ENCODE measurements at regions not wholly inside any gene's neighbourhood (a gene's known extent, or its start where the extent isn't known, plus 50 kb on each side); places are given as distances from the start of the nearest gene placed in this dataset.

DNA sequence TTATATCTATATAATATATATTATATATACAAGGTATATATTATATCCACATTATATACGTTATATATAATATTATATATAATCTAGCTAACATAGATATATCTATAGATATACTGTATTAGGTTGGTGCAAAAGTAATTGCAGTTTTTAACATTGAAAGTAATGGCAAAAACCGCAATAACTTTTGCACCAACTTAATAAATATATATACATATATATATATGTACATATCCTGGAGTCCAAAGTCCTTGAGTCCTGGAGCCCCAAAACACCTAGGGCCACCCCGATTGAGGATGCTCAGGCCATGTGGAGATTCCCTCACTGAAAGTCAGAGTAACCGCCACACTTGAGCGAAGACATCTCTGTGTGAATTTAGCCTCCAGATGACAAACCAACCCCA lies 408.2 kb upstream of the AUTS2 start:
- Mint-ChIP-seq H3K9me3 (peaks cover 66% of the 10 kb centered on the region), H3K4me3 (ENCODE audit: low read depth) (no peak overlapping the region), H3K27ac (no peak overlapping the region), H3K4me1 (ENCODE audit: low read depth) (no peaks in the 10 kb centered on the region), H3K27me3 (ENCODE audit: low read depth) (no peaks in the 10 kb centered on the region), H3K36me3 (ENCODE audit: low read depth) (no peaks in the 10 kb centered on the region)
- DNase-seq (ENCODE audit: low spot score), result no peak
- intact Hi-C loops (cut with micrococcal nuclease), result no loop called here

- Mint-ChIP-seq H3K36me3 (ENCODE audit: low read depth) (no peaks in the 10 kb centered on the region), H3K27ac (no peak overlapping the region), H3K9me3 (peaks cover 60% of the 10 kb centered on the region), H3K27me3 (ENCODE audit: low read depth) (no peaks in the 10 kb centered on the region), H3K4me1 (ENCODE audit: low read depth) (no peaks in the 10 kb centered on the region), H3K4me3 (ENCODE audit: low read depth) (no peak overlapping the region)
- DNase-seq (ENCODE audit: low spot score), result no peak
- intact Hi-C loops (cut with micrococcal nuclease), result no loop called here
These were observed 407.5 kb upstream of the AUTS2 start for GRCh38 chr7:69190763-69191162.

DNA sequence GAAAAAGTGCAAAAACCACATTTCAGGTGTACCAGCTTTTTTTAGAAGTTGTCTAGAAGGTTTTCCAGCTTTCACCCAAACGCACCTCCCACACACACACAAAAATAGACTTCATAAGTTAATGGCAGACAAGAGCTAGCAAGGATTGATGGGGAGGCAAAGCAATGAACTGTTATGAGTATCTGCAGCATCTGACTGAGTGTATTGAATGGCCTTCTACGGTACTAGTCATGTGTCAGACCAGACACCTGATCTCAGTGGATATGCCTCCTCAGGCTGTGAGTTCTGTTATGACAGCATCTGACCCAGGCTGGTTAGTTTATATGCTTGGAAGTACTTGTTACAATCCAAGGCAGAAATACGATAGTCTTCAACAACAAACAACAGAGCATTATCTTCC lies 406.1 kb upstream of the AUTS2 start:
- H3K4me1 Mint-ChIP-seq (ENCODE audit: low read depth), result no peaks in the 10 kb centered on the region
- H3K27me3 Mint-ChIP-seq (ENCODE audit: low read depth), result no peaks in the 10 kb centered on the region
- H3K27ac Mint-ChIP-seq, result no peak overlapping the region
- DNase-seq (ENCODE audit: low spot score), result no peak
- no peaks in the 10 kb centered on the region for H3K36me3 Mint-ChIP-seq (ENCODE audit: low read depth)
- no peak overlapping the region for H3K4me3 Mint-ChIP-seq (ENCODE audit: low read depth)
- intact Hi-C loops (cut with micrococcal nuclease), result no loop called here
- peaks cover 59% of the 10 kb centered on the region for H3K9me3 Mint-ChIP-seq

- Mint-ChIP-seq H3K36me3 (ENCODE audit: low read depth) (no peaks in the 10 kb centered on the region), H3K27ac (no peak overlapping the region), H3K27me3 (ENCODE audit: low read depth) (no peaks in the 10 kb centered on the region), H3K9me3 (peaks cover 55% of the 10 kb centered on the region), H3K4me1 (ENCODE audit: low read depth) (no peaks in the 10 kb centered on the region), H3K4me3 (ENCODE audit: low read depth) (no peak overlapping the region)
- intact Hi-C loops (cut with micrococcal nuclease), result no loop called here
- no peak for DNase-seq (ENCODE audit: low spot score)
These were observed 405.2 kb upstream of the AUTS2 start for GRCh38 chr7:69193061-69193460.

DNA sequence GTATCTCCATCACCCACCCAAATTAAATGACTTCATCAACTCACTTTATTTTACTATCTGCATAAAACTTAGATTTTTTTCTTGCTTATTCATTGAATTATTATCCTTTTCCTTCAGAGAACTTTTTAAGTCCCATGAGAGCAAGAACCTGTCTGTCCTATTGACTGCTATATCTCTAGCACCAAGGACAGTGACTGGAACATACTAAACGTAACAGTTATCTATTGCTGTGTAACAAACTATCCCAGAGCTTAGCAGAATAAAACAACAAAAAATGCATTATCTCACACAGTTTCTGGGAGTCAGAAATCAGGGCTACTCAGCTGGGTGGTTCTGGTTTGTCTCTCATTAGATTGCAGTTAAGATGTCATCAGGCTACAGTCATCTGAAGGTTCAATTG lies 401.7 kb upstream of the AUTS2 start:
- intact Hi-C loops (cut with micrococcal nuclease), result no loop called here
- H3K4me1 Mint-ChIP-seq (ENCODE audit: low read depth), result no peaks in the 10 kb centered on the region
- no peak overlapping the region for H3K4me3 Mint-ChIP-seq (ENCODE audit: low read depth)
- H3K27me3 Mint-ChIP-seq (ENCODE audit: low read depth), result no peaks in the 10 kb centered on the region
- no peak for DNase-seq (ENCODE audit: low spot score)
- H3K27ac Mint-ChIP-seq, result no peak overlapping the region
- no peaks in the 10 kb centered on the region for H3K36me3 Mint-ChIP-seq (ENCODE audit: low read depth)
- peaks cover 59% of the 10 kb centered on the region for H3K9me3 Mint-ChIP-seq

DNA sequence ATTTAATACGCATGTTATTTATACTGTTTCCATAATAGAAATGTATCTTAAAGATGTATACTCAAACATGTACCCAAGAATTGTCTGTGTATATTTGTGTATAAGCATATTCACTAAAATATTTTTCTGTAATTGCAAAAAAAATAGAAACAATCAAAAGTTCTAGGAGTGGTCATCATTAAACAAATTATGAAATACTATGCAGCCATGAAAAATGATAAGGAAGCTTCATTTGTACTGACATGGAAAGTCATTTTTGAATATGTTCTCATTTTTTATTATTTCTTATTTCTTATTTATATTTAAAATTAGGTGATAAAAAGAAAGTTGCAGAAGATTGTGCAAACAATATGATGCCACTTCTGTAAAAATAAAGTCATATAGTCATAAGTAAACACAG lies 400.0 kb upstream of the AUTS2 start:
- H3K27me3 Mint-ChIP-seq (ENCODE audit: low read depth), result no peaks in the 10 kb centered on the region
- no peaks in the 10 kb centered on the region for H3K4me1 Mint-ChIP-seq (ENCODE audit: low read depth)
- no peak overlapping the region for H3K4me3 Mint-ChIP-seq (ENCODE audit: low read depth)
- intact Hi-C loops (cut with micrococcal nuclease), result no loop called here
- no peak overlapping the region for H3K27ac Mint-ChIP-seq
- no peaks in the 10 kb centered on the region for H3K36me3 Mint-ChIP-seq (ENCODE audit: low read depth)
- no peak for DNase-seq (ENCODE audit: low spot score)
- peaks cover 50% of the 10 kb centered on the region for H3K9me3 Mint-ChIP-seq

- H3K9me3 Mint-ChIP-seq, result peaks cover 44% of the 10 kb centered on the region
- H3K27me3 Mint-ChIP-seq (ENCODE audit: low read depth), result no peaks in the 10 kb centered on the region
- H3K4me1 Mint-ChIP-seq (ENCODE audit: low read depth), result no peaks in the 10 kb centered on the region
- intact Hi-C loops (cut with micrococcal nuclease), result no loop called here
- H3K27ac Mint-ChIP-seq, result no peak overlapping the region
- no peak for DNase-seq (ENCODE audit: low spot score)
- H3K4me3 Mint-ChIP-seq (ENCODE audit: low read depth), result no peak overlapping the region
- no peaks in the 10 kb centered on the region for H3K36me3 Mint-ChIP-seq (ENCODE audit: low read depth)
These were observed 399.2 kb upstream of the AUTS2 start for GRCh38 chr7:69199041-69199440.

DNA sequence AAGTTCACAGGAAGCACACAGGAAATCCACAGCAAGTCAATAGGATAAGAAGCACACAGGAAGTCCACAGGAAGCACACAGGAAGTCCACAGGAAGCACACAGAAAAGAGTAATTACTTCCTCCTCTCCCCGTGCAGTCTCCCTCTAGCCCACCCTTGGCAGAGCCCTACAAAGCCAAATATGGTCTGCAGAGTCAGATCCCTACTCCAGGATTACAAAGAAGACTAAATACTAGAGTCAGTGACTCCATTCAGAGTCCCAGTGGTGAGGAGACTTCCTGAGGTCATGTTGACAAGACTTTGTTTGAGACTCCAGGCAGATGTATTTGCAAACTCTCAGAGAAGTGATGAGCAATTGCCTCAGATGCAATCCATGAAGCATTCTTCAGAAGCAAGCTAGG lies 398.6 kb upstream of the AUTS2 start:
- intact Hi-C loops (cut with micrococcal nuclease), result no loop called here
- Mint-ChIP-seq H3K9me3 (peaks cover 44% of the 10 kb centered on the region), H3K27me3 (ENCODE audit: low read depth) (no peaks in the 10 kb centered on the region), H3K27ac (no peak overlapping the region), H3K4me1 (ENCODE audit: low read depth) (no peaks in the 10 kb centered on the region), H3K4me3 (ENCODE audit: low read depth) (no peak overlapping the region), H3K36me3 (ENCODE audit: low read depth) (no peaks in the 10 kb centered on the region)
- DNase-seq (ENCODE audit: low spot score), result no peak

- intact Hi-C loops (cut with micrococcal nuclease), result no loop called here
- no peaks in the 10 kb centered on the region for H3K36me3 Mint-ChIP-seq (ENCODE audit: low read depth)
- peaks cover 38% of the 10 kb centered on the region for H3K9me3 Mint-ChIP-seq
- H3K4me1 Mint-ChIP-seq (ENCODE audit: low read depth), result no peaks in the 10 kb centered on the region
- no peak for DNase-seq (ENCODE audit: low spot score)
- no peak overlapping the region for H3K4me3 Mint-ChIP-seq (ENCODE audit: low read depth)
- no peak overlapping the region for H3K27ac Mint-ChIP-seq
- no peaks in the 10 kb centered on the region for H3K27me3 Mint-ChIP-seq (ENCODE audit: low read depth)
These were observed 394.4 kb upstream of the AUTS2 start for GRCh38 chr7:69203871-69204270.

DNA sequence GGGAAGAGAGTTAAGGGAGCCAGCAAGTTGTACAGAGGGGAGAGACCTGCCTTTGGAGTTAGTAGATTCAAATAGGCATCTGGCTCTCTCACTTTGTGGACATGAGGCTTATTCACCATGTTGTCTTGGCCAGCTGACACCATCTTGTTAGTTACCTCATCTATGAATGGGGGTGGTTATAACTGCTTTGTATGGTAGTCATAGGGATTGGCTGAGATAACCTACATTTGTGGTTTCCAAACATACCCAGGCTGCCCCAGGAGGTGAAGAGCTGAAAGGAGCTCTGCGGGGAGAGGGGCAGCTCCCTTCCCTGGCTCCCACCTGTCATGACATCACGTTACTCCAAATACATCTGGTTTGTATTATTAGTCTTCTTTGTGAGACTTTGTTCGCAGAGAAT lies 393.3 kb upstream of the AUTS2 start:
- H3K4me1 Mint-ChIP-seq (ENCODE audit: low read depth), result no peaks in the 10 kb centered on the region
- no peak for DNase-seq (ENCODE audit: low spot score)
- no peaks in the 10 kb centered on the region for H3K36me3 Mint-ChIP-seq (ENCODE audit: low read depth)
- intact Hi-C loops (cut with micrococcal nuclease), result no loop called here
- peaks cover 27% of the 10 kb centered on the region for H3K9me3 Mint-ChIP-seq
- H3K27me3 Mint-ChIP-seq (ENCODE audit: low read depth), result no peaks in the 10 kb centered on the region
- no peak overlapping the region for H3K4me3 Mint-ChIP-seq (ENCODE audit: low read depth)
- H3K27ac Mint-ChIP-seq, result no peak overlapping the region

- no peak for DNase-seq (ENCODE audit: low spot score)
- Mint-ChIP-seq H3K36me3 (ENCODE audit: low read depth) (no peaks in the 10 kb centered on the region), H3K27ac (no peak overlapping the region), H3K4me3 (ENCODE audit: low read depth) (no peak overlapping the region), H3K9me3 (peaks cover 23% of the 10 kb centered on the region), H3K4me1 (ENCODE audit: low read depth) (no peaks in the 10 kb centered on the region), H3K27me3 (ENCODE audit: low read depth) (no peaks in the 10 kb centered on the region)
- intact Hi-C loops (cut with micrococcal nuclease), result no loop called here
These were observed 392.7 kb upstream of the AUTS2 start for GRCh38 chr7:69205581-69205980.

- no peak for DNase-seq (ENCODE audit: low spot score)
- intact Hi-C loops (cut with micrococcal nuclease), result no loop called here
- Mint-ChIP-seq H3K36me3 (ENCODE audit: low read depth) (no peaks in the 10 kb centered on the region), H3K4me3 (ENCODE audit: low read depth) (no peak overlapping the region), H3K4me1 (ENCODE audit: low read depth) (no peaks in the 10 kb centered on the region), H3K27me3 (ENCODE audit: low read depth) (no peaks in the 10 kb centered on the region), H3K27ac (no peak overlapping the region), H3K9me3 (peaks cover 16% of the 10 kb centered on the region)
These were observed 390.0 kb upstream of the AUTS2 start for GRCh38 chr7:69208276-69208675.

DNA sequence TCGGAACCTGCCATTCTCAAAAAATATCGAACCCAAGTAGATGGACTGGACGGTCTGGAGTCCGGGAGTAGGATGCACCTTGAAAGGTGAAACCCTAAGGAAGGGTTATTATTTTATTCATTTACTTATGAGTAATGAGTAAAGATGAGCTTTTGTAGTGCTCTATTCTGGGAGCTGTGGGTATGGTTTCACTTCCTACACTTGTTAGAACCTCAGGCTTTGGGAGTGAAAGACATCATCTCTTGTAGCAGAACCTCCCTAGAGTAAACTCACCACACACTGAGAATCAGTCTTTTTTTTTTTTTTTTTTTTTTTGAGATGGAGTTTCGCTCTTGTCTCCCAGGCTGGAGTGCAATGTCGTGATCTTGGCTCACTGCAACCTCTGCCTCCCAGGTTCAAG lies 389.4 kb upstream of the AUTS2 start:
- no peak for DNase-seq (ENCODE audit: low spot score)
- no peaks in the 10 kb centered on the region for H3K36me3 Mint-ChIP-seq (ENCODE audit: low read depth)
- peaks cover 18% of the 10 kb centered on the region for H3K9me3 Mint-ChIP-seq
- no peak overlapping the region for H3K4me3 Mint-ChIP-seq (ENCODE audit: low read depth)
- H3K27me3 Mint-ChIP-seq (ENCODE audit: low read depth), result no peaks in the 10 kb centered on the region
- intact Hi-C loops (cut with micrococcal nuclease), result no loop called here
- no peaks in the 10 kb centered on the region for H3K4me1 Mint-ChIP-seq (ENCODE audit: low read depth)
- no peak overlapping the region for H3K27ac Mint-ChIP-seq

DNA sequence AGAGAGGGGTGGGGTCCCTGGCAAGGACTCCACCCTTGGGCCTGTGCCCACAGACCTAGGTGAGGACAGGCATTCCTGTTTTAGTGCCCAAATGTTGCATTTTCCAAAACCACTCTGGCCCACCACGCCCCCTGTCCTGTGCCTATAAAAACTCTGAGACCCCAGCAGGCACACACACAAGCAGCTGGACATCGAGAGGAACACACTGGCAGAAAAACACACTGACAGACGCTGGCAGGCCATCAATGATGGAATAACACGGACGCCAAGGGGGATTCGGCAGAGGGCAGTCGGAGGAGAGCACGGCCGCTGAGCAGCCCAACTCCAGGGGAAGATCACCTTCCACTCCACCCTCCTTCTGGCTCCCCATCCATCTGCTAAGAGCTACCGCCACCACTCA lies 386.9 kb upstream of the AUTS2 start:
- H3K4me1 Mint-ChIP-seq (ENCODE audit: low read depth), result no peaks in the 10 kb centered on the region
- no peak overlapping the region for H3K27ac Mint-ChIP-seq
- H3K36me3 Mint-ChIP-seq (ENCODE audit: low read depth), result no peaks in the 10 kb centered on the region
- peaks cover 7% of the 10 kb centered on the region for H3K9me3 Mint-ChIP-seq
- intact Hi-C loops (cut with micrococcal nuclease), result no loop called here
- no peaks in the 10 kb centered on the region for H3K27me3 Mint-ChIP-seq (ENCODE audit: low read depth)
- DNase-seq (ENCODE audit: low spot score), result no peak
- H3K4me3 Mint-ChIP-seq (ENCODE audit: low read depth), result no peak overlapping the region
